ENCODE measurements at regions not wholly inside any gene's neighbourhood (a gene's known extent, or its start where the extent isn't known, plus 50 kb on each side); places are given as distances from the start of the nearest gene placed in this dataset.
A peak's percentile ranks its signal among the peaks of the same experiment; 100 is the strongest.

GRCh38 chr22:45096256-45096907 lies 67.3 kb upstream of the NUP50 start:
- peak; percentile 44 for DNase-seq

DNA sequence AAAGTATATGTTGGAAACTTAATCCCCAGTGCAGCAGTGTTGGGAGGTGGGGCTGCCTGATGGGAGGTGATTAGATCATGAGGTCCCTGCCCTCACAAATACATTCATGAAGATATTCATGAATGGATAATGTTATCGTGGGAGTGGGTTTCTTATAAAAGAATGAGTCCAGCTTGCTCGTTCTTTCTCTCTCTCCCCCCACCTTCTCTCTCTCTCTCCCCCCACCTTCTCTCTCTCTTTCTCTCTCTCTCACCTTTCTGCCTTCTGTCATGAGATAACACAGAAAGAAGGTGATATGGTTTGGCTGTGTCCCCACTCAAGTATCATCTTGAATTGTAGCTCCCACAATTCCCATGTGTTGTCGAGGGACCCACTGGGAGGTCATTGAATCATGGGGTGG lies 66.7 kb upstream of the NUP50 start:
- no peak for DNase-seq

- no peak for DNase-seq
Observed at GRCh38 chr22:45098056-45098455, 65.7 kb upstream of the NUP50 start.

DNA sequence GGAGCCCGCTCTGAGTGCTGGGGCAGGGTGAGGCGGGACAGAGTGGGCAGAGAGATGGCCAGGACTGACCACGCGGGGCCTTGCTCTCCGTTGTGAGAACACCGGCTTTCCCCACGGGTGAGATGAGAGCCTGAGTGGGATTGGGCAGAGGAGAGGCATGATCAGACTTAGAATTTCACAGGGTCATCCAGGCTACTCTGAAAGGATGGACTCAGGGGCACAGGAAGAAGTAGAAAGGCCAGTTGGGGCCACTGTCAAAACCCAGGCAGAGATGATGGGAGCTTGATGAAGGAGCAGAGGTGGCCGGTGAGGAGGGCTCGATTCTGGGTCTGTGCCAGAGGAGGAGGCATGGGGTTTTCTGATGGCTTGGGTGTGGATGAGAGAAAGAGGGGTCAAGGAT lies 63.8 kb upstream of the NUP50 start:
- DNase-seq, result no peak

- DNase-seq, result peak; percentile 60
Observed at GRCh38 chr22:45101515-45102227, 62.1 kb upstream of the NUP50 start.

DNA sequence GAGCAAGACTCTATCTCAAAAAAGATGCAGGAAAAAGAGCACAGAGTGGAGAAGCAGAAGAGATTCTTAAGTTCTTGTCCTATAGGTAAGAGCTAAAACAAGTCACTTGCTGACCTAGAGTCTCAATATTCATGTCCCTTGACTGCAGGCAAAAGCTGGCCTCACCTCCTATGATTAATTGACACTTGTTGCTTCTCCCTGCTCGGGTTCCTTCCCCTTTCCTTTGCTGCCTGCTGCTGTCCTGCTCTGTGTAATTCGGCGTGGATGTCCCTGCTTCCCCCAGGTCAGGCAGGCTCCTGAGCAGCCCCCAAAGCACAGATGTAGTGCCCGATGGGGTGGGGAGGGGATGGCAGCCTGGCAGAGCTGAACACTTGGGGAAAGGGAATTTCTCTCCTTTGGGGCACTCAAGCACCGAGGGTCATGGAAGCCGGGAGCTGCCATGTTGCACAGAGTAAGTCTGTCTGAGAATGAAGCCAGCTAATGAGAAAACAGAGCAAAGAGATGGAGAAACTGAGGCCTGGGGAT lies 60.8 kb upstream of the NUP50 start:
- DNase-seq, result no peak

GRCh38 chr22:45103756-45104155 lies 60.0 kb upstream of the NUP50 start:
- no peak for DNase-seq

DNA sequence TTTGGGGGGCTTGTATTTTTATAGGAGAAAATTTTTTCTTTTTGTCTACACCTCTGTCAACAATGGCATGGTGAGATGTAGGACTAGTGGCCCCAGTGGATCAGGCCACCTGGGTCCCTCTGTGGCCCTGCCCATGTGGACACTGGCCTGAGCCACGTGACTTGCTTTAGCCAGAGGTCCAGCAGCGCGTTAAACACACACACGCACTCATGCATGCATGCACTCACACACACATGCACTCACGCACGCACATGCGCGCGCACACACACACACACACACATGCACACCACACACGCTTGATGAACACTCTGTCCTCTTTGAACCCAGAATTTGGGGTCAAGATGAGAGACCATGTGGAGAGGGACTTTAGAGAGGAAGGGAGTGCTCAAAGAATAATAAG lies 59.4 kb upstream of the NUP50 start:
- no peak for DNase-seq

DNA sequence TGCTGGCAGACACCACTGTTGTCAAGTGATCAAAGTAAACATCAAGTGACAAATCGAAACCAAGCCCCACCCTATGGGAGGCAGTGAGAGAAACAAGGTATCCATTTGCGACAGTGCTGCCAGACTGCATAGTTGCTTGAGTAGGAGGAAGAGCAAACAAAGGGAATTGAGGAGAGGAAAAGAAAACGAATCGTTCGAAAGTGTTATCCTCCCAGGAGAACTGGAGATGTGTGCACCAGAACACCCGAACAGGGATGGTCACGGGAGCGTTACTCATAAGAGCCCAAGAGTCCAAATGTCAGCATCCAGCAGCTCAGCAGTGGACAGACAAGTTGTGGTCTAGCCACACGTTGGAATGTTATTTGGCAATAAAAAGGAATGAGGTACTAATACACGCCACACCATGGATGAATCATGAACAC lies 58.4 kb upstream of the NUP50 start:
- DNase-seq, result no peak

DNA sequence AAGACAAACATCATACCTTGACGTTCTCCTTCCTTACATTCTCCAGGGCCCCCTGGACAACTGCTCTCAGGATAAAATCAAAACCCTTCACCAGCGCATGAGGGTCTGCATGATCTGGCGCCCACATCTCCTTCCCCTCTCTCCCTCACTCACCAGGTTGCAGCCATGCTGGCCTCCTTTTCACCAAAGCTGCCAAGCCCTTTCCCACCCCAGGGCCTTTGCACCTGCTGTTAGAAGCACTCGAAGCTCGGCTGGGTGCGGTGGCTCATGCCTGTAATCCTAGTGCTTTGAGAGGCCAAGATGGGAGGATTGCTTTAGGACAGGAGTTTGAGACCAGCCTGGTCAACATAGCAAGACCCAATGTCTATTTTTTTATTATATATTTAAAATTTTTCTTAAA lies 56.1 kb upstream of the NUP50 start:
- no peak for DNase-seq

DNA sequence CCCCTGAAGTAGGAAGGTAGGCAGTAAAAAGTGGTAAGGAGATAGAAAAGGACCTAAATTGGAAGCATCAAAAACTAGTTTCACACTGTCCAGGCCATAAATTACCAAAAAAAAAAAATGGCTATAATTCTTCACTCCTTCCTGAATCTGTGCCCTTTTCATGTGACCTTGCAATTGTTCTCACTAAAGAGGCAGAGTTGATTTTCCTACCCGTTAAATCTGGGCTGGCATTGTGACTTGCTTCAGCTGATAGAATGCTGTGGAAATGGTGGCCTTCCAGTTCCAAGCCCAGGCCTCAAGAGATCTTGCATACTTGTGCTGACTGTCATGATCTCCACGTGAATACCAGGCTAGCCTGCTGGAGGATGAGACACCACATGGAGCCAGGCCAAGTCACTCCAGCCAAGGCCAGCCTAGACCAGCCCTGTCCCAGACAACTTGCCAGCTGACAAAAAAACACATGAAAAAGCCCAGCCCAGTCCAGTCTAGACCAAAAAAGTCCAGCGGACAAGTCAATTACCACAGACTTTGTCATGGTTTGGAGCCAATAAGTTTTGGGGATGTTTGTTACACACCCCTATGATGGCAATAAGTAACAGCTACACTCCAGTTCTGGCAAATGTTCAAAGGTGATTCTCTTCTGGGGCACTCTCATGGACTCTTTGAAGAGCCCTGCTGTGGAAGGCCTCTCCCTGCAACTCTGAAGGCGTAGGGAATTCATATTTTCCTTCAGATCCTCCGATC lies 51.4 kb upstream of the NUP50 start:
- no peak for DNase-seq

Measured in CD4-positive, alpha-beta T cell treated with Interleukin-15 for 1 hour (primary cell).